Prostate gland (tissue), 2 donors: ENCODE measurements at regions not wholly inside any gene's neighbourhood (a gene's known extent, or its start where the extent isn't known, plus 50 kb on each side); places are given as distances from the start of the nearest gene placed in this dataset.

ENCODE experiments used
- POLR2A ChIP-seq: fragments of 450-650 bp; IDR thresholded peaks from one replicate; pipeline ENCODE4 v1.6.1; 2016; ENCODE audit warnings: antibody characterized with exemption, mild to moderate bottlenecking
- POLR2AphosphoS5 ChIP-seq: sonication (generic); formaldehyde crosslinking; IDR thresholded peaks from one replicate; pipeline ENCODE4 v1.6.1; 2017; ENCODE audit warnings: antibody characterized with exemption
- TF ChIP-seq, protein P1 (sequence below), 4 experiments: fragments of 200-600 bp in 2 of 4; fragments of 450-650 bp in 2 of 4; sonication (generic) in 2 of 4; IDR thresholded peaks; 1 replicate in 3 of 4; 2 replicates in 1 of 4; pipeline ENCODE4 v1.5.1; 2016 to 2019; ENCODE audit warnings: antibody characterized with exemption in 4 of 4, mild to moderate bottlenecking in 2 of 4, moderate library complexity in 2 of 4

DNA sequence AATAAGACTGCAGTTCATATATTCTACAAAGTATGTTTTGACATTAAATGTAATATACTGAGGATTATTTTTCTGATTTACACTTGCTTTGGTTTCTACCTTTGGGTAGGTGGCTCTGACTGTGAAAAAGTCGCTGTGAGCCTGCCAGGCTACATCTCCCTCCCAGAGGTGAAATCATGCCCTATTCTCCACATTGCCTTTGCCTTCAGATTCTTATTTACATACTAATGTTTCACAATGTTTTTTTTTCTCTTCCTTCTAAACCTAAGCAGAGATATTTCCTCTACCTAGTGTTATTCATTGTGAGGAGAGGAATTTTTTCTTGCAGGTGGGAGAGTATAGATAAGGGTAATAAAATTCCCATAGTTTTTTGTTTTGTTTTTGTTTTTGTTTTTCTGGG is 111.5 kb upstream of the ANTXRL start:
- TF ChIP-seq, protein P1, sequence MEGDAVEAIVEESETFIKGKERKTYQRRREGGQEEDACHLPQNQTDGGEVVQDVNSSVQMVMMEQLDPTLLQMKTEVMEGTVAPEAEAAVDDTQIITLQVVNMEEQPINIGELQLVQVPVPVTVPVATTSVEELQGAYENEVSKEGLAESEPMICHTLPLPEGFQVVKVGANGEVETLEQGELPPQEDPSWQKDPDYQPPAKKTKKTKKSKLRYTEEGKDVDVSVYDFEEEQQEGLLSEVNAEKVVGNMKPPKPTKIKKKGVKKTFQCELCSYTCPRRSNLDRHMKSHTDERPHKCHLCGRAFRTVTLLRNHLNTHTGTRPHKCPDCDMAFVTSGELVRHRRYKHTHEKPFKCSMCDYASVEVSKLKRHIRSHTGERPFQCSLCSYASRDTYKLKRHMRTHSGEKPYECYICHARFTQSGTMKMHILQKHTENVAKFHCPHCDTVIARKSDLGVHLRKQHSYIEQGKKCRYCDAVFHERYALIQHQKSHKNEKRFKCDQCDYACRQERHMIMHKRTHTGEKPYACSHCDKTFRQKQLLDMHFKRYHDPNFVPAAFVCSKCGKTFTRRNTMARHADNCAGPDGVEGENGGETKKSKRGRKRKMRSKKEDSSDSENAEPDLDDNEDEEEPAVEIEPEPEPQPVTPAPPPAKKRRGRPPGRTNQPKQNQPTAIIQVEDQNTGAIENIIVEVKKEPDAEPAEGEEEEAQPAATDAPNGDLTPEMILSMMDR (IDR thresholded peaks at IDR 0.05), result no peak
- no peak for TF ChIP-seq POLR2AphosphoS5
- TF ChIP-seq POLR2A, result no peak
